Subcutaneous abdominal adipose tissue (tissue), 5 donors: ENCODE measurements at regions not wholly inside any gene's neighbourhood (a gene's known extent, or its start where the extent isn't known, plus 50 kb on each side); places are given as distances from the start of the nearest gene placed in this dataset.
A peak's percentile ranks its signal among the peaks of the same experiment; 100 is the strongest.

Source experiments
- H3K27ac ChIP-seq: one replicate; pipeline ENCODE4 v1.7.0; 2013; ENCODE audit warnings: low read depth, mild to moderate bottlenecking, inconsistent platforms, low read length, moderate library complexity
- H3K27me3 ChIP-seq, 5 donors: one replicate each; pipeline ENCODE4 v1.7.0; 2013; ENCODE audit warnings: low read length in 5 of 5, inconsistent platforms in 1 of 5; ENCODE audit not compliant: control insufficient read depth in 5 of 5, insufficient read depth in 4 of 5
- H3K36me3 ChIP-seq, 5 donors: one replicate each; pipeline ENCODE4 v1.7.0; 2013; ENCODE audit warnings: low read length in 5 of 5; ENCODE audit not compliant: control insufficient read depth in 5 of 5, insufficient read depth in 5 of 5
- H3K4me1 ChIP-seq, 5 donors: one replicate each; pipeline ENCODE4 v1.7.0; 2013; ENCODE audit warnings: low read length in 5 of 5, mild to moderate bottlenecking in 3 of 5, moderate library complexity in 1 of 5; ENCODE audit not compliant: control insufficient read depth in 5 of 5, insufficient read depth in 5 of 5
- H3K4me3 ChIP-seq, 5 donors: one replicate each; pipeline ENCODE4 v1.7.0; 2013; ENCODE audit warnings: low read length in 5 of 5, low read depth in 1 of 5
- H3K9ac ChIP-seq, 5 donors: one replicate each; pipeline ENCODE4 v1.7.0; 2013; ENCODE audit warnings: low read length in 5 of 5, mild to moderate bottlenecking in 4 of 5, moderate library complexity in 3 of 5
- H3K9me3 ChIP-seq, 5 donors: one replicate each; pipeline ENCODE4 v1.7.0; 2013; ENCODE audit warnings: low read length in 5 of 5; ENCODE audit not compliant: control insufficient read depth in 5 of 5
- donor health status: healthy.
- donor health status: healthy.
- donor health status: healthy.
- donor health status: healthy.
- donor health status: healthy.

- peak overlapping the region; percentile 87 for H3K27ac ChIP-seq
- no peaks in the 10 kb centered on the region for H3K27me3 ChIP-seq
- no peaks in the 10 kb centered on the region for H3K36me3 ChIP-seq
- no peak overlapping the region for H3K4me3 ChIP-seq
- no peak overlapping the region for H3K9ac ChIP-seq
- peaks cover 6 to 28% (median 26%) of the 10 kb centered on the region in 5 donors for H3K4me1 ChIP-seq
- H3K9me3 ChIP-seq: no peaks in the 10 kb centered on the region
Measured at GRCh38 chr18:23077493-23078256, 57.6 kb upstream of the CABLES1 start.

- Histone ChIP-seq H3K4me3 (no peak overlapping the region), H3K27ac (no peak overlapping the region), H3K9ac (no peak overlapping the region), H3K27me3 (no peaks in the 10 kb centered on the region), H3K4me1 (peaks cover 0 to under 1% (median 0%) of the 10 kb centered on the region in 5 donors), H3K36me3 (no peaks in the 10 kb centered on the region), H3K9me3 (no peaks in the 10 kb centered on the region)
Measured at GRCh38 chr18:23085066-23085465, 50.2 kb upstream of the CABLES1 start.
